ENCODE measurements at regions not wholly inside any gene's neighbourhood (a gene's known extent, or its start where the extent isn't known, plus 50 kb on each side); places are given as distances from the start of the nearest gene placed in this dataset.
A peak's percentile ranks its signal among the peaks of the same experiment; 100 is the strongest.

DNA sequence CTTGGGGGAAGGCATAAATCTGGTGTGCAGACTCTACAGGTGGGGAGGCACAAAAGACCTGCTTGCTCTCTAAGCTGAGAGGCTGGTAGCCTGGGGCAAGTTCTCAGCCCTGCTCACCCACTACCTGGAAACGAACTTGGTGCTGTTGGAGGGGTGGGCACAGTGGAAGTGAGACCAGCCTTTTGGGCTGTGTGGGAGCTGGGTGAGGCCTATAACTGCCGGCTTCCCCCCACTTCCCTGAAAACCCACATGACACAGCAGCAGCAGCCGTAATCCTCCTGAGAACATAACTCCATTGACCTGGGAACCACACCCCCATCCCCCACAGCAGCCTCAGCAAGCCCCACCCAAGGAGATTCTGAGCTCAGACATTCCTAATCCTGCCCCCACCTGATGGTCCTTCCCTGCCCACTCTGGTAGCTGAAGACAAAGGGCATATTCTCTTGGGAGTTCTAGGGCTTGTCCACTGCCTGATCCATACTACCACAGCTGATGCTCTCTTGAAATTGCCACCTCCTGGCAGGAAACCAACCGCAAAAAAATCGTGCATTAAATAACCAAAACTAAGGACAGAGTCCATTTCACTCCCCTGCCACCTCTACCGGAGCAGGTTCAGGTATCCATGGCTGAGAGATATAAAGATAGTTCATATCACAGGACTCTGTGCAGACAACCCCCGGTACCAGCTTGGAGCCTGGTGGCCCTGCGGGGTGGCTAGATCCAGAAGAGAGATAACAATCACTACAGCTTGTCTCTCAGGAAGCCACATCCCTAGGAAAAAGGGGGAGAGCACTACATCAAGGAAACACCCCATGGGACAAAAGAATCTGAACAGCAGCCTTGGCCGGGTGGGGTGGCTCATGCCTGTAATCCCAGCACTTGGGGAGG is 178.1 kb downstream of the NDUFA10 start:
- Histone ChIP-seq H3K9me3 (peaks cover 0 to 25% (median 19%) of the 10 kb centered on the region in 4 donors), H3K4me1 (no peaks in the 10 kb centered on the region), H3K27ac (no peak overlapping the region), H3K27me3 (no peaks in the 10 kb centered on the region), H3K36me3 (no peaks in the 10 kb centered on the region), H3K4me3 (no peak overlapping the region)
- intact Hi-C loops (cut with DNase I; ENCODE audit: low total_unique reads): no loop called here
- WGBS, 5 donors: 71 to 85% (median 83%) methylated on average over 9 of the region's 9 CpGs
- DNase-seq: no peak
- TF ChIP-seq POLR2A (IDR thresholded peaks at IDR 0.05) (no peak), EP300 (IDR thresholded peaks at IDR 0.05) (no peak), POLR2AphosphoS5 (IDR thresholded peaks at IDR 0.05) (no peak)
- TF ChIP-seq, protein P1, sequence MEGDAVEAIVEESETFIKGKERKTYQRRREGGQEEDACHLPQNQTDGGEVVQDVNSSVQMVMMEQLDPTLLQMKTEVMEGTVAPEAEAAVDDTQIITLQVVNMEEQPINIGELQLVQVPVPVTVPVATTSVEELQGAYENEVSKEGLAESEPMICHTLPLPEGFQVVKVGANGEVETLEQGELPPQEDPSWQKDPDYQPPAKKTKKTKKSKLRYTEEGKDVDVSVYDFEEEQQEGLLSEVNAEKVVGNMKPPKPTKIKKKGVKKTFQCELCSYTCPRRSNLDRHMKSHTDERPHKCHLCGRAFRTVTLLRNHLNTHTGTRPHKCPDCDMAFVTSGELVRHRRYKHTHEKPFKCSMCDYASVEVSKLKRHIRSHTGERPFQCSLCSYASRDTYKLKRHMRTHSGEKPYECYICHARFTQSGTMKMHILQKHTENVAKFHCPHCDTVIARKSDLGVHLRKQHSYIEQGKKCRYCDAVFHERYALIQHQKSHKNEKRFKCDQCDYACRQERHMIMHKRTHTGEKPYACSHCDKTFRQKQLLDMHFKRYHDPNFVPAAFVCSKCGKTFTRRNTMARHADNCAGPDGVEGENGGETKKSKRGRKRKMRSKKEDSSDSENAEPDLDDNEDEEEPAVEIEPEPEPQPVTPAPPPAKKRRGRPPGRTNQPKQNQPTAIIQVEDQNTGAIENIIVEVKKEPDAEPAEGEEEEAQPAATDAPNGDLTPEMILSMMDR (IDR thresholded peaks at IDR 0.05): no peak

DNA sequence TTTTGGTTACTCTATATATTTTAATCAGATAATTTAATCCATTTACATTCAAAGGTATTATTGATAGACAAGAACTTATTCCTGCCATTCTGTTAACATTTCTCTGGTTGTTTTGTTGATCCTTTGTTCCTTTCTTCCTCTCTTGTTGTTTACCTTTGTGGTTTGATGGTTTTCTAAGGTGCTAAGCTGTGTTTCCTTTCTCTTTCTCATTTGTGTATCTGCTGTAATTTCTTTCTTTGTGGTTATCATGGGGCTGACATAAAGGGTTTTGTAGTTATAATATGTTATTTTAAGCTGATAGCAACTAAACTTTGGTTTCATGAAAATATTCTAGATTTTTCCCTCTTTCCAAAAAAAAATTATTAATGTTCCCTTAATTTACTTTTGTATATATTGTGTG is 179.2 kb downstream of the NDUFA10 start:
- Histone ChIP-seq H3K4me3 (no peak overlapping the region), H3K27ac (no peak overlapping the region), H3K9me3 (peaks cover 0 to 14% (median 11%) of the 10 kb centered on the region in 4 donors), H3K4me1 (no peaks in the 10 kb centered on the region), H3K36me3 (no peaks in the 10 kb centered on the region), H3K27me3 (no peaks in the 10 kb centered on the region)
- intact Hi-C loops (cut with DNase I; ENCODE audit: low total_unique reads): no loop called here
- TF ChIP-seq EP300 (IDR thresholded peaks at IDR 0.05) (no peak), POLR2AphosphoS5 (IDR thresholded peaks at IDR 0.05) (no peak), POLR2A (IDR thresholded peaks at IDR 0.05) (no peak)
- TF ChIP-seq, protein P1 (IDR thresholded peaks at IDR 0.05): no peak
- DNase-seq: no peak

DNA sequence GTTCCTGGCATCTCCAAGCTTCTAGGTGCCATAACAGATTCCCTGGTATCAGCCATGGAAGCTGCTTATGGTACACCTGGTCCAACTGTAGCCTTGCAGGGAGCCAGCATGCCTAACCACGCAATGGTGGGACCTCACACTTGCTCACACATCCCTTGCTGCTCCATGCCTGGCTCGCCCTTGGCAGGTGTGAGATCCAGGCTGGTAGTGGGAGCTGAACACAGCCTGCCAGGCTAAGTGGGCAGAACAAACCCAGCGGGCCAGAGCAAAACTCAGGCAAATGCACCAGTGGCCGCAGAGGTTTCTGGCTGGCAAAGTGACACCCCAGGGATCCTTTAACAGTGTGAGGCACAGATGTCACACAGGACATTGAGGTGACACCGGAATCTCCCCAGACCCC is 185.8 kb downstream of the NDUFA10 start:
- WGBS, 5 donors: 44 to 88% (median 71%) methylated on average over 2 to 5 of the region's 5 CpGs
- Histone ChIP-seq H3K27ac (no peak overlapping the region), H3K4me3 (no peak overlapping the region), H3K9me3 (peaks cover 0 to 15% (median 8%) of the 10 kb centered on the region in 4 donors), H3K27me3 (peaks cover 0 to 9% (median 0%) of the 10 kb centered on the region in 3 donors), H3K36me3 (no peaks in the 10 kb centered on the region), H3K4me1 (no peaks in the 10 kb centered on the region)
- TF ChIP-seq EP300 (IDR thresholded peaks at IDR 0.05) (no peak), POLR2A (IDR thresholded peaks at IDR 0.05) (no peak), POLR2AphosphoS5 (IDR thresholded peaks at IDR 0.05) (no peak)
- TF ChIP-seq, protein P1 (IDR thresholded peaks at IDR 0.05): no peak
- intact Hi-C loops (cut with DNase I; ENCODE audit: low total_unique reads): no loop called here
- DNase-seq: no peak

DNA sequence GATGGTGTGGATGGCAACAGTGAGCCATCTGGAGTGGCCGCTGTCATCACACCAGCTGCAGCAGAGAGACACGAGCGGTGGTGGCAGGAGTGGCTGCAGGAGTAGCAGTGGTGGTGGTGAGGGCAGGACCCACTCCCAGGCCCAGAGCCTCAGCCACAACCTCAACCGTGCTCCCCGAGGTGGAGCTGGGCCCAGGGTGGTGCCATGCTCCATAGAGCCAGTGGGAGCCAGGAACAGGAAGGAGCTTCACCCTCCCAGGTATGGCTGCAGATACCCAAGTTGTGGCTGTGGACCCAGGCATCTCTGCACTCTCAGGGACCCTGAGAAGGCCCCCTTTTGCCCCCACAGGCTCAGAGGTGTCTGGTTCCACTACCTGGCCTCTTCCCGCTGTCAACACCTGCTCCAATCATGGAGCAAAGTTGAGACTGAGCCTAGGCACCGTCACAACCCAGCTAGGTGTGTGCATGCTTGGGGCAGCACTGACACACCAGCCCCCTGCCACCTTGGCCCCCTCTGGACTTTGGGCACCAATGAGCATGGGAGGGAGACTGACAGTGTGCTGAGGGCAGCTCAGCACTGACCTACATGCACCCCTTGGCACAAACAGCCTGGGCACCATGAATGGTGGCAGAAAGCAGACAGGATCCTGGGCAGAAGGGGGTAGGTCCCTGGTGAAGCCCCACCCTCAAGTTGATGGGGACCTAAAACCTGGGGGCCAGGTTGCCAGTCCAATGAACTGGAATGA is 188.9 kb downstream of the NDUFA10 start:
- 86 to 98% (median 94%) methylated on average over 7 of the region's 7 CpGs for WGBS, 5 donors
- intact Hi-C loops (cut with DNase I; ENCODE audit: low total_unique reads): no loop called here
- Histone ChIP-seq H3K36me3 (no peaks in the 10 kb centered on the region), H3K4me1 (peaks cover 0 to 3% (median 0%) of the 10 kb centered on the region in 4 donors), H3K9me3 (peaks cover 0 to 15% (median 8%) of the 10 kb centered on the region in 4 donors), H3K4me3 (no peak overlapping the region), H3K27me3 (peaks cover 0 to 13% (median 0%) of the 10 kb centered on the region in 3 donors), H3K27ac (no peak overlapping the region)
- DNase-seq: peak in 1 of 2 donors; percentile 13
- TF ChIP-seq POLR2AphosphoS5 (IDR thresholded peaks at IDR 0.05): no peak
- TF ChIP-seq, protein P1 (IDR thresholded peaks at IDR 0.05): no peak
- TF ChIP-seq EP300 (IDR thresholded peaks at IDR 0.05): no peak
- no peak for TF ChIP-seq POLR2A (IDR thresholded peaks at IDR 0.05)

Measured in stomach (tissue), 8 donors.